ENCODE measurements at regions not wholly inside any gene's neighbourhood (a gene's known extent, or its start where the extent isn't known, plus 50 kb on each side); places are given as distances from the start of the nearest gene placed in this dataset.

- DNase-seq (ENCODE audit: low spot score): no peak
Measured at GRCh38 chr1:88068407-88068960, 615.6 kb upstream of the PKN2 start.

GRCh38 chr1:88070956-88071355 is 613.1 kb upstream of the PKN2 start:
- DNase-seq (ENCODE audit: low spot score): no peak

- no peak for DNase-seq (ENCODE audit: low spot score)
Measured at GRCh38 chr1:88074661-88075060, 609.4 kb upstream of the PKN2 start.

- DNase-seq (ENCODE audit: low spot score): no peak
Measured at GRCh38 chr1:88075813-88076212, 608.3 kb upstream of the PKN2 start.

- DNase-seq (ENCODE audit: low spot score): no peak
Measured at GRCh38 chr1:88079036-88079435, 605.0 kb upstream of the PKN2 start.

- DNase-seq (ENCODE audit: low spot score): no peak
Measured at GRCh38 chr1:88080875-88081274, 603.2 kb upstream of the PKN2 start.

- no peak for DNase-seq (ENCODE audit: low spot score)
Measured at GRCh38 chr1:88088481-88088880, 595.6 kb upstream of the PKN2 start.

- DNase-seq (ENCODE audit: low spot score): no peak
Measured at GRCh38 chr1:88089961-88090360, 594.1 kb upstream of the PKN2 start.

GRCh38 chr1:88098881-88099280 is 585.2 kb upstream of the PKN2 start:
- no peak for DNase-seq (ENCODE audit: low spot score)

- DNase-seq (ENCODE audit: low spot score): no peak
Measured at GRCh38 chr1:88101041-88101440, 583.0 kb upstream of the PKN2 start.

- no peak for DNase-seq (ENCODE audit: low spot score)
Measured at GRCh38 chr1:88104236-88104635, 579.8 kb upstream of the PKN2 start.

GRCh38 chr1:88104886-88105285 is 579.2 kb upstream of the PKN2 start:
- DNase-seq (ENCODE audit: low spot score): no peak

- DNase-seq (ENCODE audit: low spot score): no peak
Measured at GRCh38 chr1:88111816-88112215, 572.3 kb upstream of the PKN2 start.

- DNase-seq (ENCODE audit: low spot score): no peak
Measured at GRCh38 chr1:88117597-88117996, 566.5 kb upstream of the PKN2 start.

GRCh38 chr1:88118176-88118845 is 565.8 kb upstream of the PKN2 start:
- no peak for DNase-seq (ENCODE audit: low spot score)

GRCh38 chr1:88124614-88125013 is 559.5 kb upstream of the PKN2 start:
- DNase-seq (ENCODE audit: low spot score): no peak

- DNase-seq (ENCODE audit: low spot score): no peak
Measured at GRCh38 chr1:88126467-88126866, 557.6 kb upstream of the PKN2 start.

GRCh38 chr1:88133991-88134390 is 550.1 kb upstream of the PKN2 start:
- no peak for DNase-seq (ENCODE audit: low spot score)

GRCh38 chr1:88134983-88135921 is 548.8 kb upstream of the PKN2 start:
- no peak for DNase-seq (ENCODE audit: low spot score)

- DNase-seq (ENCODE audit: low spot score): no peak
Measured at GRCh38 chr1:88139633-88140032, 544.4 kb upstream of the PKN2 start.

GRCh38 chr1:88140325-88140724 is 543.7 kb upstream of the PKN2 start:
- no peak for DNase-seq (ENCODE audit: low spot score)

- DNase-seq (ENCODE audit: low spot score): no peak
Measured at GRCh38 chr1:88141499-88142074, 542.5 kb upstream of the PKN2 start.

GRCh38 chr1:88145752-88146151 is 538.3 kb upstream of the PKN2 start:
- DNase-seq (ENCODE audit: low spot score): no peak
